ENCODE measurements at regions not wholly inside any gene's neighbourhood (a gene's known extent, or its start where the extent isn't known, plus 50 kb on each side); places are given as distances from the start of the nearest gene placed in this dataset.

GRCh38 chr4:31294655-31295480, 574.7 kb downstream of the PCDH7 start:
- Histone ChIP-seq H3K4me1 (no peaks in the 10 kb centered on the region), H3K9me3 (no peaks in the 10 kb centered on the region), H3K4me3 (no peak overlapping the region), H3K27me3 (no peaks in the 10 kb centered on the region), H3K27ac (no peak overlapping the region), H3K36me3 (no peaks in the 10 kb centered on the region)
- intact Hi-C loops (cut with DNase I; ENCODE audit: low total_unique reads): no loop called here
- no peak for DNase-seq (ENCODE audit: low spot score in 2 of 2)
- no peak for TF ChIP-seq POLR2A (IDR thresholded peaks at IDR 0.05)

- intact Hi-C loops (cut with DNase I; ENCODE audit: low total_unique reads): loop anchor here (2.0 kb wide), 1 partner anchor 42 kb away; no protein-coding TSS in a partner anchor
- DNase-seq (ENCODE audit: low spot score in 2 of 2): no peak
- H3K27me3 ChIP-seq: no peaks in the 10 kb centered on the region
Observed at GRCh38 chr4:31298737-31299136, 578.6 kb downstream of the PCDH7 start.

DNA sequence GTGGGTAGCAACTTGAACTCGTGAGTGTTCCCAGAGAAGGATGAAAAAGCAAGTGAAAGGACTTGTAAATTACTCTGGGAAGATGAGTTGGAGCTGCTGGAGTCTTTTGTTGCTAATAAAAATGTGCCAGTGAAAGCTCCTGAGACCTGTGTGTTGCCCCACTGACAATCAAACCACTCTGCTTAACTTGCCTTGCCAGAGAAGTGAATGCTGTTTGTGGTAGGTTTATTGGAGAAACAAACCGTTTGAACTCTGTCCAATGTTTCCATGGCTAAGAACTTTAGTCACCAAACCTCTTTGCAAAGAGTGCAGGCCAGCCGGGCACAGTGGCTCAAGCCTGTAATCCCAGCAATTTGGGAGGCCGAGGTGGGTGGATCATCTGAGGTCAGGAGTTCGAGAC, 586.9 kb downstream of the PCDH7 start:
- H3K9me3 ChIP-seq: no peaks in the 10 kb centered on the region
- H3K4me3 ChIP-seq: no peak overlapping the region
- no peak for TF ChIP-seq CTCF (IDR thresholded peaks at IDR 0.05)
- intact Hi-C loops (cut with DNase I; ENCODE audit: low total_unique reads): no loop called here
- H3K36me3 ChIP-seq: no peaks in the 10 kb centered on the region
- no peaks in the 10 kb centered on the region for H3K4me1 ChIP-seq
- no peak for DNase-seq (ENCODE audit: low spot score in 2 of 2)
- no peaks in the 10 kb centered on the region for H3K27me3 ChIP-seq
- H3K27ac ChIP-seq: no peak overlapping the region

More at GRCh38 chr4:31298737-31299136, 578.6 kb downstream of the PCDH7 start:
- no peak overlapping the region for H3K27ac ChIP-seq
- H3K4me3 ChIP-seq: no peak overlapping the region
- TF ChIP-seq CTCF (IDR thresholded peaks at IDR 0.05) (no peak), POLR2AphosphoS5 (IDR thresholded peaks at IDR 0.05) (no peak), POLR2A (IDR thresholded peaks at IDR 0.05) (no peak)
- H3K4me1 ChIP-seq: no peaks in the 10 kb centered on the region
- H3K9me3 ChIP-seq: no peaks in the 10 kb centered on the region
- no peaks in the 10 kb centered on the region for H3K36me3 ChIP-seq

GRCh38 chr4:31324814-31325213, 604.6 kb downstream of the PCDH7 start:
- DNase-seq (ENCODE audit: low spot score in 2 of 2): no peak
- no peaks in the 10 kb centered on the region for H3K27me3 ChIP-seq
- no peak for TF ChIP-seq CTCF (IDR thresholded peaks at IDR 0.05)
- TF ChIP-seq POLR2A (IDR thresholded peaks at IDR 0.05): no peak
- no peak for TF ChIP-seq POLR2AphosphoS5 (IDR thresholded peaks at IDR 0.05)
- no peak overlapping the region for H3K4me3 ChIP-seq
- intact Hi-C loops (cut with DNase I; ENCODE audit: low total_unique reads): no loop called here
- H3K4me1 ChIP-seq: no peaks in the 10 kb centered on the region
- no peak overlapping the region for H3K27ac ChIP-seq
- H3K9me3 ChIP-seq: no peaks in the 10 kb centered on the region
- H3K36me3 ChIP-seq: no peaks in the 10 kb centered on the region

DNA sequence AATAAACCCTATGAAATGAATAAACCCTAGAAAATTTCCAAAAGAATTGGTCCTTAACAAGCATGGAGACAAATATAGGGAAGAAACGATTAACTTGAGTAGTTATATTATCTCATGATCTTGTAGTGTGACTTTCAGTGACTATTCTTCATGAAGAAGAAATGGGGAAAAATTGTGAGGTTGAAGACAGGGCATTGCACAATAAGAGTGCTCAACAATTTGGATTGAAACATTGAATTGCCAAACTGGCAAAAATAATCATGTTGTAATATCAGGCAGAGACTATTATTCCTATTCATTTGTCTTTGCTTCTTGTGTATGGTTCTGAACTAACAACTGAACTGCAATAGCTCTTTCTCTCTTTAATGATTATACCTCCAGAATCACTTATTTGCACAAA, 605.1 kb downstream of the PCDH7 start:
- H3K4me3 ChIP-seq: no peak overlapping the region
- intact Hi-C loops (cut with DNase I; ENCODE audit: low total_unique reads): no loop called here
- no peaks in the 10 kb centered on the region for H3K9me3 ChIP-seq
- DNase-seq (ENCODE audit: low spot score in 2 of 2): no peak
- TF ChIP-seq POLR2A (IDR thresholded peaks at IDR 0.05) (no peak), CTCF (IDR thresholded peaks at IDR 0.05) (no peak), POLR2AphosphoS5 (IDR thresholded peaks at IDR 0.05) (no peak)
- no peaks in the 10 kb centered on the region for H3K4me1 ChIP-seq
- H3K36me3 ChIP-seq: no peaks in the 10 kb centered on the region
- H3K27me3 ChIP-seq: no peaks in the 10 kb centered on the region
- H3K27ac ChIP-seq: no peak overlapping the region
